ENCODE measurements at regions not wholly inside any gene's neighbourhood (a gene's known extent, or its start where the extent isn't known, plus 50 kb on each side); places are given as distances from the start of the nearest gene placed in this dataset.

DNA sequence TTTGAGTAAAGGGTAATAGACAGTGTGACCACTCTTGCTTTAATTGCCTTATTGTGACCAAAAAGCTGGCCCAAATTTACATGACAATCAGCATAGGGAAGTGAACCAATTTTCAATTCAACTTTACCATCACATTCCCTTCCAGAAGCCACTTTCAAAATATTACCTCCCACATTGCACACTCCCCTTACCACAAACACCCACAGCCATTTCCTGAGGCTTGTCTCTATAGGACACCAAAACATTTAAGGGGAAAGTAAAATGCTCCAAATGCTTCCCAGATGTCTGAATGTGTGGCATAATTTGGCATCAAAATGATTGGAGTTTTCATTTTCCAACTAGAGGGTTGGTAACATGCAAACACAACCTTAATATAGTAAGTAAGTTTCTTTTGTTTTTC lies 616.1 kb downstream of the SLC4A3 start:
- Histone ChIP-seq H3K9me2 (replicated peaks; ENCODE audit: low read depth, low read length) (no peaks in the 10 kb centered on the region; the same call in 1 of the 2 replicates), H3K79me2 (ENCODE audit: insufficient read depth, low read length) (no peaks in the 10 kb centered on the region), H3K4me3 (ENCODE audit: low read length, poor library complexity, severe bottlenecking) (no peak overlapping the region), H3K4me1 (ENCODE audit: insufficient read depth, low read length, poor library complexity, severe bottlenecking) (no peaks in the 10 kb centered on the region), H3K9me3 (ENCODE audit: insufficient read depth, low read depth, low read length) (no peaks in the 10 kb centered on the region), H4K20me1 (ENCODE audit: insufficient read depth, low read length, poor library complexity, severe bottlenecking) (no peaks in the 10 kb centered on the region), H3K9ac (ENCODE audit: low read depth, low read length, poor library complexity, severe bottlenecking) (no peak overlapping the region), H2AFZ (ENCODE audit: low read length) (no peak overlapping the region), H3K36me3 (ENCODE audit: insufficient read depth, low read length) (no peaks in the 10 kb centered on the region), H3K27me3 (ENCODE audit: insufficient read depth, low read length, poor library complexity, severe bottlenecking) (no peaks in the 10 kb centered on the region), H3F3A (ENCODE audit: low read depth) (no peaks in the 10 kb centered on the region), H3K4me2 (ENCODE audit: low read depth, low read length, poor library complexity, severe bottlenecking) (no peak overlapping the region)
- TF ChIP-seq EZH2phosphoT487 (IDR thresholded peaks at IDR 0.05; ENCODE audit: borderline replicate concordance) = no peak
- TF ChIP-seq, protein P1, sequence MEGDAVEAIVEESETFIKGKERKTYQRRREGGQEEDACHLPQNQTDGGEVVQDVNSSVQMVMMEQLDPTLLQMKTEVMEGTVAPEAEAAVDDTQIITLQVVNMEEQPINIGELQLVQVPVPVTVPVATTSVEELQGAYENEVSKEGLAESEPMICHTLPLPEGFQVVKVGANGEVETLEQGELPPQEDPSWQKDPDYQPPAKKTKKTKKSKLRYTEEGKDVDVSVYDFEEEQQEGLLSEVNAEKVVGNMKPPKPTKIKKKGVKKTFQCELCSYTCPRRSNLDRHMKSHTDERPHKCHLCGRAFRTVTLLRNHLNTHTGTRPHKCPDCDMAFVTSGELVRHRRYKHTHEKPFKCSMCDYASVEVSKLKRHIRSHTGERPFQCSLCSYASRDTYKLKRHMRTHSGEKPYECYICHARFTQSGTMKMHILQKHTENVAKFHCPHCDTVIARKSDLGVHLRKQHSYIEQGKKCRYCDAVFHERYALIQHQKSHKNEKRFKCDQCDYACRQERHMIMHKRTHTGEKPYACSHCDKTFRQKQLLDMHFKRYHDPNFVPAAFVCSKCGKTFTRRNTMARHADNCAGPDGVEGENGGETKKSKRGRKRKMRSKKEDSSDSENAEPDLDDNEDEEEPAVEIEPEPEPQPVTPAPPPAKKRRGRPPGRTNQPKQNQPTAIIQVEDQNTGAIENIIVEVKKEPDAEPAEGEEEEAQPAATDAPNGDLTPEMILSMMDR (conservative IDR thresholded peaks at IDR 0.05; ENCODE audit: low read length) = no peak

DNA sequence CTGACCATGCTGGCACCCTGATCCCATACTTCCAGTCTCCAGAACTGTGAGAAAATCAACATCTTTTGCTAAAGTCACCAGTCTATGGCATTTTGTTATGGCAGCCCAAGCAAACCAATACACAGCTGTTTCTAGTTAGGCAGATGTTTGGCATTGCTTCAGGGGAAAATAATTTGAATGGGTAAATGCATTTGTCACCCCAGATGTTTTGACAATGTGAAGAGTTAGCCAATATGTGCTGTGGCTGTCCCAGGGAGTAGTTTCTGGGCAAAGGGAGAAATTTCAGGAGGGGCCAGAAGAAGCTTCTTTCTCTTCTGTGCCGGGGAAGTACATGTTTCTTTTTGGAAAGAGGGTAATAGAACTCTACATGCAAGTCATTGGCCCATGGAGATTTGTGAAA lies 619.0 kb downstream of the SLC4A3 start:
- Histone ChIP-seq H3K27me3 (ENCODE audit: insufficient read depth, low read length, poor library complexity, severe bottlenecking) (no peaks in the 10 kb centered on the region), H3K4me2 (ENCODE audit: low read depth, low read length, poor library complexity, severe bottlenecking) (no peak overlapping the region), H3K79me2 (ENCODE audit: insufficient read depth, low read length) (no peaks in the 10 kb centered on the region), H3K4me1 (ENCODE audit: insufficient read depth, low read length, poor library complexity, severe bottlenecking) (no peaks in the 10 kb centered on the region), H3K4me3 (ENCODE audit: low read length, poor library complexity, severe bottlenecking) (no peak overlapping the region), H3K9me3 (ENCODE audit: insufficient read depth, low read depth, low read length) (no peaks in the 10 kb centered on the region), H4K20me1 (ENCODE audit: insufficient read depth, low read length, poor library complexity, severe bottlenecking) (no peaks in the 10 kb centered on the region), H3F3A (ENCODE audit: low read depth) (no peaks in the 10 kb centered on the region), H3K9me2 (replicated peaks; ENCODE audit: low read depth, low read length) (no peaks in the 10 kb centered on the region; the same call in 1 of the 2 replicates), H3K36me3 (ENCODE audit: insufficient read depth, low read length) (no peaks in the 10 kb centered on the region), H2AFZ (ENCODE audit: low read length) (no peak overlapping the region), H3K9ac (ENCODE audit: low read depth, low read length, poor library complexity, severe bottlenecking) (no peak overlapping the region)
- TF ChIP-seq EZH2phosphoT487 (IDR thresholded peaks at IDR 0.05; ENCODE audit: borderline replicate concordance) = no peak
- TF ChIP-seq, protein P1 (conservative IDR thresholded peaks at IDR 0.05; ENCODE audit: low read length) = no peak

DNA sequence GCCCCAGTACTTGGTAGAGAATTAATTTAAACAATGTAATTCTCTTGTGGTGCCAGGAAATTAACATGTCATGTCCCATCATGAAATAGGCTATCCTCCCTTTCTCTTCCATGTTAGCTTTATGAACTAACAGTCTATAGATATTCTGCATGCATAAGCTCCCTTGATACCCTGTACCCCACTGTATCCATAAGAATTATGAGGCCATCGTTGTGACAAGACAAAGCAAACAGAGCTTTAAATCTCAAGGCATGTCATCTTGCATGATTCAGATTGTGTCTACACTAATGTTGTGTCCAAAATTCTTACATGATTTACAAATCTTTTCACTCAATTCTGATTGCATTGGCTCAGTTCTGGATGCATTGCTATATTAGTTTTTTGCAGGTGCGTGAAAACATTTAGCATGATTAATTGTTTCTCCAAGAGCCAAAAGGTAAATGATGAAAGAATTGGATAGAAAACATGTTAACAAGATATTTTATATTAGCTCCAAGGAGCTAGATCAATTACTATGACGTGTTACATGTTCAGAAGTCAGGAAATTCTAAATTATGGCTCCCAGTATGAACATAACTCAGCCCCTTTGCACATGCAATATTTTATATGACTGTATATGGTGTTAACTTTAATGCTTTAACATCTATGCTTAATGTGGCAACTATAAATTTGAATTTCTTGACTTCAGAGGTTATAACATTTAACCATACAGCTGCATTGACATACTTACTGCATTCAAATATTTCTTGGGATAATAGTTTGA lies 620.3 kb downstream of the SLC4A3 start:
- Histone ChIP-seq H3K9me3 (ENCODE audit: insufficient read depth, low read depth, low read length) (no peaks in the 10 kb centered on the region), H3K27me3 (ENCODE audit: insufficient read depth, low read length, poor library complexity, severe bottlenecking) (no peaks in the 10 kb centered on the region), H3K36me3 (ENCODE audit: insufficient read depth, low read length) (no peaks in the 10 kb centered on the region), H3K79me2 (ENCODE audit: insufficient read depth, low read length) (no peaks in the 10 kb centered on the region), H3K9me2 (replicated peaks; ENCODE audit: low read depth, low read length) (no peaks in the 10 kb centered on the region; the same call in 1 of the 2 replicates), H3K4me3 (ENCODE audit: low read length, poor library complexity, severe bottlenecking) (no peak overlapping the region), H4K20me1 (ENCODE audit: insufficient read depth, low read length, poor library complexity, severe bottlenecking) (no peaks in the 10 kb centered on the region), H3K4me1 (ENCODE audit: insufficient read depth, low read length, poor library complexity, severe bottlenecking) (no peaks in the 10 kb centered on the region), H3F3A (ENCODE audit: low read depth) (no peaks in the 10 kb centered on the region), H3K9ac (ENCODE audit: low read depth, low read length, poor library complexity, severe bottlenecking) (no peak overlapping the region), H2AFZ (ENCODE audit: low read length) (no peak overlapping the region), H3K4me2 (ENCODE audit: low read depth, low read length, poor library complexity, severe bottlenecking) (no peak overlapping the region)
- no peak for TF ChIP-seq EZH2phosphoT487 (IDR thresholded peaks at IDR 0.05; ENCODE audit: borderline replicate concordance)
- TF ChIP-seq, protein P1 (conservative IDR thresholded peaks at IDR 0.05; ENCODE audit: low read length) = no peak

All from Loucy (cell line).